ENCODE measurements at regions not wholly inside any gene's neighbourhood (a gene's known extent, or its start where the extent isn't known, plus 50 kb on each side); places are given as distances from the start of the nearest gene placed in this dataset.
"Not testable (repeated sequence)": the region's sequence is repeated elsewhere in the genome, so short reads cannot be mapped to it uniquely, and the experiment has no call there.

DNA sequence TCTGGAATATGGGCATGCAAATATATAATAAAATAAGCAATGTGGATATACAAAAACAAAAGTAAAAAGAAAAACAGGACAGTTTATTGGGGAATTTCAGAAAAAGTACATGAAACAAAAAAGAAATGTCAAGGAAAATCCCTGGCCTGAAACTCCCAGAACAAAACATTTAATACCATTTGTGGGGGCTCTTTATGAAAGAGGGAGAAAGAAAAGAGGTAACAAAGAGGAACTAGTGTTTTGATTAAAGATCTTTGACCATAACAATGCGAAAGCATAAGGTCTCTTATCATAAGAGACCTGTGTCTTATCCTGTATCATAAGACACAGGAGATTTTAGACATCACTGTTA lies 88.6 kb upstream of the ARID1B start:
- DNase-seq, result peak; percentile 19 to 60 (median 38)

DNA sequence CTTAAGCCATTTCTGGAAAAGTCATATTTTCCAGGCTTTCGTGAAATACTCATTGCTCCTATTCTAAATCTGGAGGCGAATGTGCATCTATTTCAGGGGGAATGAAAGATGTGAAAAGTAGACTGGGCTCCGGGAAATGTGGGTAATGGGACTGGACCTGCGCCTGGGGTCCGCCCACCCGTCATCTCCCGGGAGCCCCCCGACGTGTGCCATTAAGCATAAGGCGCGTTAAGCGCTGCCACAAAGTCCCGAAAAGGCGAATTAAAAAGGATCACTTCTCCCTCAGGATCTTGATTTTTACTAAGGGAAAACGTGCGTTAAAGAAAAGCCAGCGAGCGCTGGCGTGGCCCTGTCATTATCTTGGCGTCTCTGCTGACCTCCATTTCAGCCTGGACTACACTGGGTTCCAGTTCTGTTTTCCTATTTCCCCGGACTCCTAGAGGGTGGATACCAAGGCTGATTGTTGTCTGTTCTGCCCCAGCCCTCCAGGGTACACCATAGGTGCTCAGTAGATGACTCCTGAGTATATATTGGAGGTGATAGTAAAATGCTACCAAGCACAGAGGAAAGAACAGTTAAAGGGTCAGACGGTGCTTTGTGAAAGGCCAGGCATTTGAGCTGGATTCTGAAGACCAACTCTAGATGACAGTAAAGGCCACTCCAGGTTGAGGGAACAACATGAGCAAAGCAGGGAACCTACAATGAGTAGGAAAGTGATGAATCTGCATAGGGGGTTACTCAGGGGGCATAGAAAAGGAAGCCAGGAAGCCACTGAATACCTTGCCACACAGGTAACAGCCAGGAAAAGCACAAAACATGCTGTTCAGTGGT lies 89.2 kb upstream of the ARID1B start:
- DNase-seq, result peak in 2 of 3 donors; percentile 16 to 27

DNA sequence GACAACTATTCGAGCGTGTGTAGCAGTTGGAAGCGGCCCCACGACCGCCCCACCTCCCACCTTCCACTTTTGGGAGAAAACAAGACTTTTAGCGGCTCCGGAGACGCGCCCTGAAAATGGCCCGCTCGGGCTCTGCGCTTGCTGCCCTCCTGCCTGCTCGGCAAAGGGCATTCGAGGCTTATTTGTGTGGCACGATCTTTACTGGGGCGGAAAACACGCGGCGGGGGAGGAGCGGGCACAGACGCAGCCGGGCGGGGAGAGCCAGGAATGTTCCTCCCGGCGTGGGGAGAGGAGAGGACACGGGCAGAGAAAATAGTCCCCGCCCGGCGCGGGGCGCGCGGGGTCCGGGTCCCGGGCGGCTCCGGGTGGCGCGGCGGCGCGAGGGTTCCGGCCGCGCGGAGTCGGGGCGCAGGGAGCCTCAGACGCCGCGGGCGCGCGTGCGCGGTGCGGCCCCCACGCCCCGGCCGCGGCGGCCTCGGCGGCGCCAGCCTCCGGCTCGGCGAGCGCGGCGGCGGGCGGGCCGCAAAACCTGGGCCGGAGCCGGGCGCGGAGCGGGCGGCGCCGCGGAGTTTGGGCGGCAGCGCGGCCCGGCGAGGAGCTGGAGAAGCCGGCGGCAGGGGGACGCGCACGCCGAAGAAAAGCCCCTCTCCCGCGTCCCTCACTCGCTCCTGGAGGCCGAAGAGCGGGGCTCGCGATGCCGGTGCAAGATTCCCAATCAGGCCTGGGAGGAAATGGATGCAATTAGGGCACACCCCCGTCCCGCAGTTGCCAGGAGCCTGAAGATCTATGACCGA lies 90.0 kb upstream of the ARID1B start:
- peak; percentile 87 to 98 (median 95) for DNase-seq

DNA sequence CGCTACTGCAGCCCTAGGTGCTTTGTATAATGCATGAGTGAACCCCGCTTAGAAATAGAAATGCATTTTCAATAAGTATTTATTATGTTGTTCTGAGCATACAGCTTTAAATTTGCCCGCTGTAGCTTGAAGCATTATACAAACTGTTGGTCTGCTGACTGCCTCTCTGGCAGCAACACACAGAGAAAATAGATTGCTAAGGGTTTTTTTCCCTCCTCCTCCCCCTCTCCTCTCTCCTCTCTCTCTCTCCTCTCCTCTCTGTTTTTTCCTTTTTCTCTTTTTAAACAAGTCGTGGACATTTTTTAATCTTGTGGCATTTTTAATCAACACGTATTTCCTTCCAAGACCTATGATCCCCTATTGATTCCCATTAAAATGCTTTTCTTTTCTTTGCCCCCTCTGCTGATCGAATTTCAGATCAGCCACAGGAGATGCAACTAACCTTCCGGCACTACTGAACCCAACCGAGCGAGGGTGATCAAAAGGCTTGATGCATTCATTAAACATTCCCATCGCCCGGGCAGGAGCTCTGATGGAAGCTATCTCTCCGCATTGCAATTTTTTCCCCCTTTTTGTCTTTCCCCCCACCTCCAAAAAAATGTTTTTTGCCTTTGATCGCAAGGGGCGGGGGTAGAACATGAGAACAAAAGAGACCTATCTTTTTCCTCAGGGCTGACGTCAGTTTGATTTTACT lies 90.7 kb upstream of the ARID1B start:
- DNase-seq, result peak; percentile 44 to 52 (median 45)

DNA sequence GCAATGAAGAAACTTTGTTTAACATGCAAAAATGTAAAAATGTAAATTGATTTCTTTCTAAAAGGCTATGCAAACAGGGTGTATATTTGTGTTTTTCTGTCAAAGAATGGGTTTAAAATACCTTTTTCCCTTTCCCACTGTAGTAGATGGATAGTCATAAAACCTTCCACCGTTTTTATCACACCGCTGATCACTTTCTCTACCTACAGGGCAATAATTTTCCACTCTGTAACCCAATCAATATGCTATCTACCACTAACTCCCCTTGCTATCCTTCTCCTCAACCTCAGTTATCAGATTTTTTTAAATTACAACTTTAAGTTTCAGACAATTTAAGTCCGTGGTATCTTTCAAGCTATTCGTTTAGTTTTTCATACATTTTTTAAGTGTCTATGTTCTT lies 91.4 kb upstream of the ARID1B start:
- DNase-seq, result no peak

DNA sequence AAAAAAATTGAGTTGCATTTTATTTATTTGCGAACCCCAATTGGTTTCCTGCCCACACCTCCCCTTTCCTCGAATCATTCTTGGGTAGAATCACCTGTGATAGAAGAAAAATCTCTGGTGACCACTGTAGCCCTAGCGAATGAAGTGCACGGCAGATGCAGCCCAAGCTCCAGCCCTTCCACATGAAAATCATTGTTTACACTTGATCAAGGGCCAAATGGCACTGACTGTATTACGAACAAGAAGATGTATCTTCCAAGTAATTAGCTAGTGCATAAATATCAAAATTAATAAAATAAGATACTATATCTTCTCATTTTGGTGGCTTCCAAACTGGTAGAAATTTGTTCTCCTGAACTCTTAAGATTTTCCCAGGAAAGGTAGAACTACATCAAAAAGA lies 93.4 kb upstream of the ARID1B start:
- DNase-seq, result no peak

DNA sequence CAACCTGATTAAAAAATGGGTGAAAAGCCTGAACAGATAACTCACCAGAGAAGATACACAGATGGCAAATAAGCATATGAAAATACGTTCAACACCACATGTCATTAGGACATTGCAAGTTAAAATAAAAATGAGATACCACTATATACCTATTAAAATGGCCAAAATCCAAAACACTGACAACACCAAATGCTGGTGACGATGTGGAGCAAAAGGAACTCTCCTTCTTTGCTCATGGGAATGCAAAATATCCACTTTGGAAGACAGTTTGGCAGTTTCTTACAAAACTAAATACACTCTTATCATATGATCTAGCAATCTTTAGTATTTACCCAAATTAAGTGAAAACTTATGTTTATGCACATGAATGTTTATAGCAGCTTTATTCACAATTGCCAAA lies 100.5 kb upstream of the ARID1B start:
- no peak for DNase-seq

DNA sequence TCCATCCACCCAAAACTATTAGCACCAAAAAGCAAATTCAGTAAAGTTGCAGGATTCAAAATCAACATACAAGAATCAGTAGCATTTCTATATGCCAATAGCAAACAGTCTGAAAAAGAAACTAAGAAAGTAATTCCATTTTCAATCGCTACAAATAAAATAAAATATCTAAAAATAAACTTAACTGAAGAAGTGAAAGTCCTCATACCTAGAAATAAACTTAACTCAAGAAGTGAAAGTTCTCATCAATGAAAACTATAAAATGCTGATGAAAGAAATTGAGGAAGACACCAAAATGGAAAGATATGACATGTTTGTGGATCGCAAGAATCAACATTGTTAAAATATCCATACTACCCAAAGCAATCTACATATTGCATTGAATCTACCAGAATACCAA lies 103.0 kb upstream of the ARID1B start:
- DNase-seq, result no peak

DNA sequence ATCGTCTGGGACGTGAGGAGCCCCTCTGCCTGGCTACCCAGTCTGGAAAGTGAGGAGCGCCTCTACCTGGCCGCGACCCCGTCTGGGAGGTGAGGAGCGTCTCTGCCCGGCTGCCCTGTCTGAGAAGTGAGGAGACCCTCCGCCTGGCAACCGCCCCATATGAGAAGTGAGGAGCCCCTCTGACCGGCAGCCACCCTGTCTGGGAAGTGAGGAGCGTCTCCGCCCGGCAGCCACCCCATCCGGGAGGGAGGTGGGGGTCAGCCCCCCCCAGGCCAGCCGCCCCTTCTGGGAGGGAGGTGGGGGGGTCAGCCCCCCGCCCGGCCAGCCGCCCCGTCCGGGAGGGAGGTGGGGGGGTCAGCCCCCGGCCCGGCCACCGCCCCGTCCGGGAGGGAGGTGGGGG lies 107.1 kb upstream of the ARID1B start:
- DNase-seq, result not testable (repeated sequence)

DNA sequence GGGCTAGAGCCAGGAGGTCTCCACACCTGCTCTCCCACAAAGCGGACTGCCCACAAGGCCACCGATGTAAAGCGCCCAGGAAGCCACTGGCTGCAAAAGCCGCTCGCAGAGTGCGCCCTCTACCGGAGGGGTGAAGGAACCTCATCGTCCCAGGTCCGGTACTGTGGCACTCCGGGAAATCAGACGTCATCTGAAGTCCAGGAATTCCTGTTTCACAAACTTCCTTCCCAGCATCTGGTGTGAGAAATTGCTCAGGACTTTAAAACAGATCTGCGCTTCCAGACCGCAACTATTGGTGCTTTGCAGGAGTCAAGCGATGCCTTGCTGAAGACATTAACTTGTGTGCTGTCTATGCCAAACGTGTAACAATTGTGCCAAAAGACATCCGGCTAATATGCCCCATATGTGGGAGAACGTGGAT lies 115.1 kb upstream of the ARID1B start:
- peak; percentile 22 to 79 (median 32) for DNase-seq

DNA sequence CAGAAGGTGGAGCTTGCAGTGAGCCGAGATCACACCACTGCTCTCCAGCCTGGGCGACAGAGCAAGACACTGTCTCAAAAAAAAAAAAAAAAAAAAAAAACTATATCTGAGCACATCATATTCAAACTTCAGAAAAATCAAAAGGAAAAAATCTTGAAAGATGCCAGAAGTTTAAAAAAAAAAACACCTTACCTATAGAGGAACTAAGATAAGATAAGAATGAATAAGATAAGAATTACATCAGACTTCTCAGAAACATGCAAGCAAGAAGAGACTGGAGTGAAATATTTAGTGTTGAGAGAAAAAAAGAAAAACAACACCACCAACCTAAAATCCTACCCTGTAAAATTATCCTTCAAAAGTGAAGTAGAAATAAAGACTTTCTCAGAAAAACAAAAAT lies 116.8 kb upstream of the ARID1B start:
- DNase-seq, result no peak

DNA sequence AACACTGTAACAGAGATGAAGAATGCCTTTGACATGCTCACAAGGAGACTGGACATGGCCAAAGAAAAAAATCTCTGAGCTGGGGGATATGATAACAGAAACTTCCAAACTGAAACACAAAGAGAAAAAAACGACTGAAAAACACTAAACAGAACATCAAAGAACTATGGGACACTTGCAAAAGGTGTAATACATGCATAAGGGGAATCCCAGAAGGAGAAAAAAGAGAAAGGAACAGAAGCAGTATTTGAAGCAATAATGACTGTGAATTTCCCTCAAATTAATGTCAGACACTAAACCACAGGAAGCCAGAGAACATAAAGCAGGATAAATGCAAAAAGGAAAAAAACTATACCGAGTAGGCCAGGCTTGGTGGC lies 117.4 kb upstream of the ARID1B start:
- no peak for DNase-seq

DNA sequence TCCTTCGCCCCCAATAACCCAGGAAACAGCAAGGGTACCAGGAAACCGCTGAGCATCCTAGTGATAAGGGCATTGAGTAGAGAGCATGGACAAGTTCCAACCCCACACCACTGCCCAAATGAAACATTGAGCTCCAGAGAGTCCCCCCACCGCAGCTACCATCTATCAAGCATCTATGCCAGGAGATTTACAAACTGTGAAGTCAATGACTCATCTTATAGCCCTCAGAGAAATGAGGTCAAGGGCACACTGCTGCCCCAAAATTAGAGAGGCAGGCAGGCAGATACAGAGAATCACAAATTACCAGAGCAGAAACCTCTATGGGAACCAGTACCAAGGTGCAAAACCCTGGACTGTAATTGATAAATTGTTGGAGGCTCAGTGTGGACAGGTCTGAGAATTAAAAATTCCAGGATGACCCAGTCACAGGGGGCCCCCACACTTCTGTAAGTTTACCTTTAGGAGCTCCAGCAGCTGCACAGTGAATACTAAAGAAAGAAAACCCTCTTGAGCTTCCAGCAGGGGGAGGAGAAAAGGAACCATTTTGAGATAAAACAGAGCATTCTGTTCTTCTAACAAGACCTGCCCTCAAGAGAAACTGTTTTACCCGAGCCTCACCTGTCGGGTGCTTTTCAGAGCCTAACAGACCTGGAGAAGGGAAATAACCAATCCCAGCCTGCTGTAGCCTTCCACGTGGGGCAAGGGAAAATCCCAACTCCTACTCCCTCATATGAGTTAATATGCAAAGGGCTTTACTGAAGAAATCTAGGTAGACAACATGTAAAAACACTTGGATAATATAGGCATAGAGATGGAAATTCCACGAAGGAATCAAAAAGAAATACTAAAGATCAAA lies 118.0 kb upstream of the ARID1B start:
- DNase-seq, result no peak

DNA sequence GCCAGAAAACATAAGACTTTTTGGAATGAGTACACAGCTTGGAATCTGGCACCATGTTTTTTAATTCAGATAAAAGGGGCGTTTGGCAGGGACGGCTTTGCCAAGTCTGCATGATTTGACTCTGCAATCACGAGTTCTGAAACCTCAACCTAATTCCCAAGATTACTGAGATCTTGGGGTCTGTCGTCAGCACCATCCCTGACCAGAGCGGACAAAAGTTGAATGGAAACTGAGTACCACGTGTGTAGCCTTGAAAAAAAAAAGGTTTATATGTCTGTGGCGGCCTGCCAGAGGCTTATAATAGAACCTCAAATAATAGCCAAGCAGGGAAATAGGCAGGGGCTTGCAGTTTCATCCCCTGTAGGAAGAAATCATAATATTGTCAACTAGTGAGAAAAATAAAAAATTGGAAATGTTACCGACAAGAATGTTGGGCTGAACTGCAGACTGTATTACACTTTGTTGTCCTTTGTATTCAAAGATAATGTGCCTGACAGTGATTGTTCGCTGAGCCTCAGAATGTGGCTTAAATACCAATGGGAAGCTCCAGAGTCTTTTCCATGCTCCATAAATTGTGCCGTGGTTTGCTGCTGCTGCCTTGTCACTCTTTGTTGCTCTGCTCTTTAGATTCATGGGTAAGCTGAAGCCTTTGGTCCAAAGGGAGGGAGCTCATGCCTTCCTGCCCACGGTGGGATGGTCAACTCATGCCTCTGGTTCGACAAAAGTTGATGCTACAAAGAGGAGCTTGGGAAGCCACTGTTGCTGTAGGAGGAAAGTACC lies 118.8 kb upstream of the ARID1B start:
- no peak for DNase-seq

DNA sequence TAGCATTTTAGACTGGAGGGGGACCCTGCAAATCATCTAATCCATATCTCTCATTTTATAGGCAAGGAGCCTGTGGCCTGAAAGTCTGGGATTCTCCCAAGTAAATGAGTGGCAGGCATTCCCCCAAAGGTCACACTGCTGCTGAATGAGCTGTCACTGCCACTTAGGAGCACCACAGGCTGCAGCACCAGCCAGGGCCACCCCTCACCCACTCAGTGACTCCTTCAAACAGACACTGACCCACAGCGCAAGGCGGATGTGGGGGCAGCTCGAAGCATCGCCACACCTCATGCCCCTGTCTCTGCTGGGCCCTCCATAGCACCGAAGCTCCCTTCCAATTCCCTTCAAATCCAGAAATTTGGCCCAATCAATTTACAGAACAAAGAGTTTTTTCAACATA lies 119.9 kb upstream of the ARID1B start:
- no peak for DNase-seq

DNA sequence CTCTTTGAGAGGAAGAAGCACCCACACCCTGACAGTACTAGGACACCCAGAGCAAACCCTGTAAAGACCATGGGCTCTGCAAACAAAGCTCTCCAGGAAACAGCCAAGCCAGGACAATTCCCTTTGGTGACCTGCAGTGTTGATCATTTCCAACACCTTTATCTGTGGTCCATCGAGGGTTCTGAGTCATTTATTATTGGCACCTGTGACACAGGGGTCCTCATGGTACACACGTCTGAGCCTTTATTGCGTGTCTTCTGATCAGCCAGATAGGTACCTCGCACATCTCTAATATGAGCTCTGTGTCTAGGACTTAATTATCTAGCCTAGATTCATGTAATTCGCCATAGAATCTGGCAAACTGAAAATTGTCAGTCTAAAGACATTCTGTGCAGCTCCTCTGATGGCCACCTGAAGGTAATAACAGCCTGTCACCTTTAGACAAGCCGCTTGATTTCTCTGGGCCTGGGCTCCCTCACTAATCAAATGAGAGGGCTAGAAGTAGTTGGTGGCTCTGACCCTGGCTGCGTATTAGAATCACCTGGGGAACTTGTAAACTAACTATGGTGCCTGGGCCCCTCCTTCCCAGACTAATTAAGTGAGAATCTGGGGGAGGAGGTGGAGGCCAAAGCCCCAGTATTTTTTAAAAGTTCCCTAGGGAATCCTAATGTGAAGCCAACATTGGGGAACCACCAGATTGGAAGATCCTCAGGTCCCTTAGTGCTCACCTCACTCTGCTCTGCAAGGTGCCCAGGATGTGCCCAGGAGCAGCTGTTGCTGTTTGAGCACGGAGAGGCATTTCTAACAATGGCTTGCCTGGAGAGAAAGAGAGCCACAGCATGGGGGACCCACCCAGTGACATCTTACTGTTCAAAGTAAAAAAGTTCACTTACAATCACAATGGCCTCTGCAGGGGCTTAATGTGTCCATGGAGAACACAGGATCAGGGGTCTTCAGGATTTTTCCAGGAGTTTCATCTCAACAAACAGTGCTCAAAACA lies 122.0 kb upstream of the ARID1B start:
- no peak for DNase-seq

DNA sequence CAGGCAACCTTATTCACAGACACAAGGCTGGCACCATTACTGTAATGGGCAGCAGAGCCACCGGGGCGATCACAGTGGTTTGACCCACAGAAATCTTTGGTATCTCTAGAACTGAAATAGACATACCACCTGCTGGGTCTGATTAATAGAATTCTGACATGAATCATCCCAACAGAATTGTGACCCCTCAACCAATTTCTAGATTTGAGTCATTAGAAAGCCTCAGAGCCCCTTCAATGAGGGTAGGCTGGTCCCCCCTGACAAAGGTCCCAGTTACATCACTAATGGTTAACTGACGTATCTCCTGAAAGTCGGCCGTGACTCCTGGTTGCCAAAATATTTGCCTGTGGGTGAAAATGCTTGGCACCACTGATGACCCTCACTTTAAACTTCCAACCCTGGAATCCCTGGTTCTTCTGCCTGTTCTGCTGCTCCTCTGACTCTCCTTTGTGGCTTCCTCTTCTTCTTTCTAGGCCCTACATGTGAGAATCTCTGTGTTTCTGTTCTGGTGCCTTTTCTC lies 124.9 kb upstream of the ARID1B start:
- DNase-seq, result no peak

DNA sequence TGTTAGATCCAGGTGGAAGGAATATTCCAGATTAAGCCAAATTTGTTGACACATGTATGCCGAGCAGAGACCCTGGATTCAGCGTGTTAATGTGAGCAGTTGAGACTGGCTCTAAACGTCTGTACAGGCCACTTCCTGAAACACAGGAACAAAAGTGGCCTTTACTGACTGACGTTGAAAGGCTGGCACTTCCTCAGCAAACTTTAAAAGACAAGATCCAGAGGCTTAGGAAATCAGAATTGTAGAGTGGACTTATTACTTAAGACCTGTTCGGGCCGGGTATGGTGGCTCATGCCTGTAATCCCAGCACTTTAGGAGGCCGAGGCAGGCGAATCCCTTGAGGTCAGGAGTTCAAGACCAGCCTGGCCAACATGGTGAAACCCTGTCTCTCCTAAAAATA lies 125.7 kb upstream of the ARID1B start:
- DNase-seq, result peak in 1 of 3 donors; percentile 15

DNA sequence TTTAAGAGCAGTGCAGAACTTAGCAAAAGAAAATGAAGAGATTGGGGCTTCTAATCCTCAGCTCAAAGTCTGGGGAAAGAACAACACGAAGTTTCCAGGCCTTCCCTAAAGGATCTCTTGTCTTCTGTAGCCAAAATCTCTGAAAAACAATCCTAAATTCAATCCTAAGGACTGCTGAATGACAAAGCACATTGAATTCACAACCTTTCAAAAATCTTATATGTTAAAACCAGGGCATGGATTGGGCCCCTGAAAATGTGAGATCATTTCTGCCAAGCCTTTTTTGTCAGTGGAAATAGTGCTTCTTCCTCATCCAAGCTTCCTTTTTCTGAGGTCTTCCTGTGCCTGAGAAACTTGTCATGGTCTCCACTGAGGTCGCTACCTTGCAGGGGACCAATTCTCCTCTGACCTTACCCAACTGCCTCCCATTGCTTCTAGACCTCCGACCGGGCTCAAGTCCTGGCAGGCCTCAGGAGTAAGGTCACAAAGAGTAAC lies 126.2 kb upstream of the ARID1B start:
- DNase-seq, result peak in 2 of 3 donors; percentile 20 to 27

DNA sequence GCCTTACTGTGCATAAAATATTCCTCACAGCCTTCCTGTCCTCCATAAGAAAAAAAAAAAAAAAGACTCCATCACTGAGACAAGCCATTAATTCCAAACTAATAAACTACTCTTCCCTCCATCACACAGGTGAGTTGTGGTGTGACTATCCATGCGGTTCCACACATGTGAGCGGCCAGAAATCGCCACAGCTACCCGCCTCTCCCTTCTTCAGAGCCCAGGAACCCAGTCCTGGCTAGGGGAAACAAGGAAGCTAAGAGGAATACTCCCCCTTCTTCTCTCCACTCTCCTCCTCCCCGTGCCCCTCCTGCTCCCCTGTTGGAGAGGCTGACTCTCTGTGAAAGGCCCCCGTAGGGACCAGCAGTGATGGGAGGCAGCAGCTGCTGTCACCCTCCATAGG lies 128.6 kb upstream of the ARID1B start:
- DNase-seq, result no peak
